ENCODE measurements at regions not wholly inside any gene's neighbourhood (a gene's known extent, or its start where the extent isn't known, plus 50 kb on each side); places are given as distances from the start of the nearest gene placed in this dataset.

GRCh38 chr6:23559587-23560343 is 566.2 kb upstream of the NRSN1 start (continued):
- TF ChIP-seq ZNF639 (CRISPR knock-in tag; conservative IDR thresholded peaks at IDR 0.05): no peak
- no peak for TF ChIP-seq YEATS2 (CRISPR knock-in tag; IDR thresholded peaks at IDR 0.05; ENCODE audit: borderline replicate concordance)
- TF ChIP-seq GTF2F1 (IDR thresholded peaks at IDR 0.05; ENCODE audit: low read length): no peak
- TF ChIP-seq NR2F6 (IDR thresholded peaks at IDR 0.05): peak; percentile 67
- peak; percentile 59; the same call in 1 of the 2 replicates for TF ChIP-seq NR2F6 (CRISPR knock-in tag; IDR thresholded peaks at IDR 0.05)
- peak; percentile 65; the same call in 1 of the 2 replicates for TF ChIP-seq AHDC1 (CRISPR knock-in tag; IDR thresholded peaks at IDR 0.05; ENCODE audit: borderline replicate concordance)
- TF ChIP-seq EHMT2 (IDR thresholded peaks at IDR 0.05; ENCODE audit: borderline replicate concordance, low read depth, low read length): no peak
- TF ChIP-seq CEBPZ (IDR thresholded peaks at IDR 0.05; ENCODE audit: low read length): no peak
- TF ChIP-seq SP1 (IDR thresholded peaks at IDR 0.05): no peak
- no peak for TF ChIP-seq SP1 (CRISPR knock-in tag; IDR thresholded peaks at IDR 0.05)
- TF ChIP-seq ZSCAN20 (CRISPR knock-in tag; IDR thresholded peaks at IDR 0.05; ENCODE audit: borderline replicate concordance): no peak
- no peak for TF ChIP-seq IRF1 (CRISPR knock-in tag; IDR thresholded peaks at IDR 0.05; ENCODE audit: low read depth)
- TF ChIP-seq ARID4A (CRISPR knock-in tag; IDR thresholded peaks at IDR 0.05; ENCODE audit: borderline replicate concordance): no peak
- no peak for TF ChIP-seq KLF16 (CRISPR knock-in tag; IDR thresholded peaks at IDR 0.05)

Data from HepG2 (cell line).